D341Med (cell line): ENCODE measurements at regions not wholly inside any gene's neighbourhood (a gene's known extent, or its start where the extent isn't known, plus 50 kb on each side); places are given as distances from the start of the nearest gene placed in this dataset.

Experiments used
- DNase-seq: peaks from one replicate; pipeline ENCODE4 v3.0.0; 2012; ENCODE audit warnings: low spot score

DNA sequence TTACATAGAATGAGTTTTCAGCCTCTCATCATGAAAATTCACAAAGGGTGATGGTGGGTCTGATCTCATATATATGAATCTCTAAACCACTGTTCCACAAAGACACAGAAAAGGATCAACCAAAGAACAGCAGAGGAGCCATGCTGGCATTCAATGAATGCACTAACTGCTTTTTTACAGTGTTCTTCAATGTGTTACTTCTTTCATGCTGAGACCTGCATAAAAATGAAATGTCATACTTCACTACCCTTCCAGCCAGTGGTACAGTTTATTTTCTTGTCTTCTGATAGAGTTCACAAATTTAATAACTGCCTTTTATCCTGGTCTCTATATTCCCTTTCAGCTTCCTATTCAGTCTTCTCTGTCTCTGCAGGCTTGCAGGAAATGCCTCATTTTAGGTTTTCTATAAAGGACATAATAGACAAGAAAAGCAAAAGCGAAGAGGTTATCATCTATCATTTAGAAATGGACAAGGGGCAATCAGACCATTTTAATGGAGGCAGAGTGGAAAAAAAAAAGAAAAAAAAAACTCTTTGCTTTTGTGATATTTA, 836.7 kb upstream of the FOXG1 start:
- no peak for DNase-seq

DNA sequence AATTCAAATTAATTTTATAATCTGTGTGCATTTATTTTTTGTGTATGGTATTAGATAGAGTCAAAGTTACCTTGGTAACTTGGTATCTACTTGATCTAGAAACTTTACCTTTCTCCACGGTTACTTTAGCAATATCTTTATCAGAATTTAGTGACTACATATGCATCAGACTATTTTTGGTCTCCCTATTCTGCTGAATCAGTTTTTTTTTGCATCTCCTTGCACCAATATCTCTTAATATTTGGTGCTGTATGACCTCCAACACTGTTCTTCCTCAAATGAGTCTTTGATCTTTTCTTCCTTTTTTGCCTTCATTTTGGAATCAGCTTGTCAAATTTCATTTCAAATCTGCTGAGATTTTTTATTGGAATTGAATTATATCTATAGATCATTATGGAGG, 828.2 kb upstream of the FOXG1 start:
- no peak for DNase-seq

- DNase-seq = no peak
These were observed 821.1 kb upstream of the FOXG1 start for GRCh38 chr14:27945512-27945911.

DNA sequence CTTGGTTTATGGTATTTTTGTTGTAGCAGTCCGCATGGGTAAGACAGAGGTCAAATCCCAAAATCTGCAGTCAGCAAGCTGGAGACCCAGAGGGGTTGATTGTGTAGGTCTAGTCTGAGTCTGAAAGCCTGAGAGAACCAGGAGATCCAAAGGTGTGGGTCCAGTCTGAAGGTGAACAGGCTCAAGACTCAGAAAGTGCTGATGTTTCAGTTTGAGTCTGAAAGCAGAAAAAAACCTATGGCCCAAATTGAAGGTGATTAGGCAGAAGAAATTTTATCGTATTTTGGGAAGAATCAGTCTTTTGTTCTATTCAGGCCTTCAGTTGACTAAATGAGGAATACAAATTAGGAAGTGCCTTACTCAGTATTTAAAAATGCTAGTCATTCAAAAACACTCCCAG, 807.8 kb upstream of the FOXG1 start:
- no peak for DNase-seq

GRCh38 chr14:27995691-27996090, 770.9 kb upstream of the FOXG1 start:
- no peak for DNase-seq

GRCh38 chr14:28001002-28001401, 765.6 kb upstream of the FOXG1 start:
- no peak for DNase-seq

- no peak for DNase-seq
These were observed 753.8 kb upstream of the FOXG1 start for GRCh38 chr14:28012629-28013415.

DNA sequence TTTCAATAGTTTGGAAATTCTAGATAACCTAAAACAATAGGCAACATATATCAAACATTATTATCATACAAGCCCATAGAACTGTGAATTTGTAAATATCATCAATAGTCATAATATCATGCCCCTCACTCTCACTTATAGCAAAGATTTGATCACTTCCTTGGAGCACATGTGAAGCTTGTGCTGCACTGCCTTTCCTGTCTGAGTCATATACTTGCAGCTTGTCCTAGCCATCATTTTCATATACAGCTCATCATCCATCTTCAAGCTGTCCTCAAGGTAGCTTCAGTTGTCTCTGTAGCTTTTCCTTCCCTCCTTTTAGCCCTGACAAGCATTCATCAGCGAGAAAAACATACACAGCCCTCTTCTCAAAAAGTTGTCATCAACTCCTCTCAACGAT, 746.5 kb upstream of the FOXG1 start:
- DNase-seq = no peak

DNA sequence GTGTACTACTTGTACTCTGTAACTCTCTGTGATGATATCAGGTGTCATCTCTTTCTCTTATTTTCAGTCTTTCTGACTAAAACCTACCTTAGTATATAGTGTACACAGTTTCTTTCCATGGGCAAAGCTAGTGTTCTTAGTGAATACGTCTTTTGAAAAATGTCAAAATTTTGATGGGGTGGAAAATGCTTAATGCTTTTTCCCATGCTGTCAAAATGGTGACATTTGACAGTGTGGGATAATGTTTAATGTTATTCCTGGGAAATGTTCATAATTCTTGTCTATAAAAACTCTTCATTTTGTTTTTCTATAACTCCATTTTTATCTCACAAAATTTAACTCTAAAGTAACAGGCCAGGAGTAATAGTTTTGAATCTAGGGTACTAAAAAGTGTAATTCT, 742.7 kb upstream of the FOXG1 start:
- no peak for DNase-seq

GRCh38 chr14:28052251-28052650, 714.3 kb upstream of the FOXG1 start:
- no peak for DNase-seq

DNA sequence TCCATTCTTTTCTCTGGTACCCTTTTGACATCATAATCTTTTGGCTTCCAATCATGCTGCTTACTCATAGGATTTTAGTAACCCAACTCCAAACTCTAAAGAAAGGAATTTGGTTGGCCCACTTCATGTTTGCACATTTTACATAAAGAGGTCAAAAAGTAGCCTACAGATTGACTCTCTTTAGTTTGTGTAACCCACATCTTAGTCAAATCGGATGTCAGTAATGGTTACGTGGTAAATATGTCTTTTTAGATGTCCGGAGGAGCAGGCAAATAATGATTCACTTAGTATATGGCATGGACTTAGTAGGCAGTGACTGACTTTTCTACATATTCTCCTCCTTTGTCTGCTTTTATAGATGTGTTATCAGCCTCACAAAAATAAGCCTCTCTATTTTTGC, 711.6 kb upstream of the FOXG1 start:
- DNase-seq = no peak

DNA sequence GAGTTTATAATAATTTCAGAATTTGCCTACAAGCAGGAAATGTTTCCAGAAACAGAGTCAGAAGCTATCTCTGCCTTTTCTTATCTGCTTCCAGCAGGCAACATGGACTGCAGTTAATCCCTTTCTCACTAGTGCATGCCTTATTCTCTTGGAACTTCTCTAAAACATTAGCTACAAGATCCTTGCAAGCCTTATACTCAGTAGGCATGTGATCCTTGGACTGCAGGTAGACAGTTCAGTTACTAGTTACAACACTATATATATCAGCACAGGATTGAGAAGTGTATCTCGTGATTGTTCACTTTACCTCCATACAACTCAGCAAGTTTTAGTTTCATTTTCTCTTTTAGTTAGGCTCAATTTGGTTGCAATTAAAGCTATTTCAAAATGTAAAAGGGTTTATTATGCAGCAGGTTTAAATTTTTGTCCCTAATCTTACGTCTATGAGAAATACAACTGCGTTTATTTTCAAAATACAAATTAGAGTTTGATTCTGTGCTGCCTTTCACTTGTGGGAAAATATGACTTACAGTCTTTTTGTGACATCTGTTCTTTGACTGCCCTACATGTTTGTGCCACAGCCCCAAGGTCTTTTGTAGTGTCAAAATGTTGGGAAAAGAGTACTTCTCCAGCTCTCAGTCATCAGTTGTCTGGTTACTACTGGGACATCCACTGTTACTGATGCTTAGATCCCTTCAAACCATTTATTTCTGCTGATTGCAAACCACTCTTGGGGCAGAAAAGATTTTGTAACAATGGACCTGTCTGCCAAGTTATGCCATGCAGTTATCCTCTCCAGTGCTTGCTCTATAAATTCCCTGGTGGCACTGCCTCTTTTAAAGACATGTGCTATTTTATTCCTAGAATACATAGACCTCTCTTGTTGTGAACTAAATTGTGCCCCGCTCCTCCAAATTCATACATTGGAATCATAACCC, 709.0 kb upstream of the FOXG1 start:
- DNase-seq = no peak

DNA sequence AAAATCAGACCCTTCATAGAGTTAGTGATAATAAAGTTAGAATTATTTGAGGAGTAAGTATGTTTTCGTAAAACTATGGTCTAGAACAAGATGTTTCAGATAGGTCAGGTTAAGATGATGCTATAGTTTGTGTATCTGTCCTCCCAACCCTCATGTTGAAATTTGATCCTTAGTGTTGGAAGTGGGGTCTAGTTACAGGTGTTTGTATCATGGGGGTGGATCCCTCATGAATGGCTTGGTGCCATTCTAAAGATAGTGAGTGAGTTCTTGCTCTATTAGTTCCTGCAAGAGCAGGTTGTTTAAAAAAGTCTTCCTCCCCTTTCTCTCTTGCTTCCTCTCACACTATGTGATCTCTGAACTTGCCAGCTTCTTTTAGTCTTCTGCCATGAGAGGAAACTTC, 707.3 kb upstream of the FOXG1 start:
- no peak for DNase-seq

GRCh38 chr14:28061006-28061405, 705.6 kb upstream of the FOXG1 start:
- no peak for DNase-seq

DNA sequence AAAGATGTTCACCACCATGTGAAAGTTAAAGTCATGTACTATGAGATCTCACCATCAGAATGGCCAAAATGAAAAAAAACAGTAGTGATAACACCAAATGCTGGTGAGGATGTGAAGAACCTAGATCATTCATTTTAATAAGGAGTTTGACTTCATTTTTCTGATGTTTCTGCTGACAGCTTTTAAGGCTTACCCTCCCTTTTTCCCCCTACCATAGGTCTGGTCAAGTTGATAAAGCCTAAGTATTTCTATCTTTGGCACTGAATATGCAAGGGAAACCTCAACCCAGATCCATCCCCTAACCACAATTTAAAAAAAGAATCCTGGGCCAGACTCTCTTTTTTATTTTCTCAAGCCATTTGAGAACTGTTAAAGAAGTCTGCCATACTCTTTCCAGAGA, 689.6 kb upstream of the FOXG1 start:
- no peak for DNase-seq

- no peak for DNase-seq
These were observed 683.2 kb upstream of the FOXG1 start for GRCh38 chr14:28083389-28083788.

GRCh38 chr14:28088125-28088524, 678.5 kb upstream of the FOXG1 start:
- no peak for DNase-seq

DNA sequence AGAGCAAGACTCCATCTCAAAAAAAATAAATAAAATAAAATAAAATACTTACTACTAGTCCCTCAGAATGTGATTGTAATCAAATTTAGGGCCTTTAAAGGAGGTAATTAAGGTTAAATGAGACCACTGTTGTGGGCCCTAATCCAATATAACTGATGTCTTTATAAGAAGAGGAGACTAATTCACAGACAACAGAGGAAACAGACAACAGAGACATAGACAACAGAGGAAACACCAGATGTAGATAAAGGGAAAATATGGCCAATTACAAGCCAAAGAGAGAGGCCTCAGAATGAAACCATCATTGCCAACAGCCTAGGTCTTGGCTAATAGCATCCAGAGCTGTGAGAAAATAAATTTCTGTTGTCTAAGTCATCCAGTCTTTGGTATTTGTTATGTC, 669.0 kb upstream of the FOXG1 start:
- DNase-seq = no peak

GRCh38 chr14:28098856-28099255, 667.7 kb upstream of the FOXG1 start:
- DNase-seq = no peak

GRCh38 chr14:28102001-28102400, 664.6 kb upstream of the FOXG1 start:
- DNase-seq = peak; percentile 22

GRCh38 chr14:28102814-28103213, 663.8 kb upstream of the FOXG1 start:
- no peak for DNase-seq

DNA sequence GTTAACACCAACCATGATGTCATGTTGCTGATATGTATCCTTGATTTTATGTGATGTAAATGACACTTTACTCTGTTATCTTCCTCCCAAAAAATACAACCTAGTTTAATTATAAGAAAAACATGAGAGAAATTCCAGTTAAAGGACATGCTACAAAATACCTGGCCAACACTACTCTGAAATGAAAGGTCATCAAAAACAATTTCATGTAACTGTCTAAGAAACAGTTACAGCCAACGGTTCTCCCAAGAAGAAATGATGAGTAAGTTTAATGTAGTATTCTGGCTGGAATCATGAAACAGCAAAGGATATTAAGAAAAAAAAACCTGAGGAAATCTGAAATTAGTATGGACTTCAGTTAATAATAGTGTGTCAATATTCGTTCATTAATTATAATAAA, 653.3 kb upstream of the FOXG1 start:
- DNase-seq = no peak

- DNase-seq = peak; percentile 26
These were observed 649.9 kb upstream of the FOXG1 start for GRCh38 chr14:28116716-28117115.
